ENCODE measurements at regions not wholly inside any gene's neighbourhood (a gene's known extent, or its start where the extent isn't known, plus 50 kb on each side); places are given as distances from the start of the nearest gene placed in this dataset.
A peak's percentile ranks its signal among the peaks of the same experiment; 100 is the strongest.

DNA sequence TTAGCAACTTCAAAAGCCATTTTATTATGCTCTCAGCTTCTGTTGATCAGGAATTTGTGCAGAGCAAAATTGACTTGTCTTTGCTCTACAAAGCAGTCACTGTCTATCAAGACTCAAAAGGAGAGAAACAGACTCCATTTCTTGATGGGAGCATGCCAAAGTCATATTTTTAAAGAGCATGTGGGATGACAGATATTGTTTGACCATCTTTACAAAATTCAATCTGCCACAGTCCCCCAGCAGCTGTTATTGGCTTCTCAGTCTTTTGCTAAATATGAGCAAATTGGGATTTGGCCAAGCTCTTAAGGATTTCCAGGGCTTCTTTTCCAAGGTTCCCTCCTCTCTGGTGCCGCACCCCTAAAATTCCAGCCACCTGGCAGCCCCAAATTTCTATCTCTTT, 67.9 kb downstream of the TEX51 start:
- Histone ChIP-seq H3K9me3 (no peaks in the 10 kb centered on the region), H3K36me3 (no peaks in the 10 kb centered on the region), H3K4me3 (no peak overlapping the region), H3K4me1 (peaks cover 0 to under 1% (median 0%) of the 10 kb centered on the region in 3 donors), H3K27me3 (no peaks in the 10 kb centered on the region), H3K27ac (no peak overlapping the region)
- WGBS, 2 donors (ENCODE audit: low coverage in 1 of 2), result 80% methylated on average over 1 of the region's 1 CpG; no CpG with 5 or more reads in 1 of the 2 donors
- no peak for TF ChIP-seq POLR2AphosphoS5 (IDR thresholded peaks at IDR 0.05)
- TF ChIP-seq EP300 (IDR thresholded peaks at IDR 0.05), result no peak
- TF ChIP-seq POLR2A (IDR thresholded peaks at IDR 0.05), result no peak
- TF ChIP-seq, protein P1, sequence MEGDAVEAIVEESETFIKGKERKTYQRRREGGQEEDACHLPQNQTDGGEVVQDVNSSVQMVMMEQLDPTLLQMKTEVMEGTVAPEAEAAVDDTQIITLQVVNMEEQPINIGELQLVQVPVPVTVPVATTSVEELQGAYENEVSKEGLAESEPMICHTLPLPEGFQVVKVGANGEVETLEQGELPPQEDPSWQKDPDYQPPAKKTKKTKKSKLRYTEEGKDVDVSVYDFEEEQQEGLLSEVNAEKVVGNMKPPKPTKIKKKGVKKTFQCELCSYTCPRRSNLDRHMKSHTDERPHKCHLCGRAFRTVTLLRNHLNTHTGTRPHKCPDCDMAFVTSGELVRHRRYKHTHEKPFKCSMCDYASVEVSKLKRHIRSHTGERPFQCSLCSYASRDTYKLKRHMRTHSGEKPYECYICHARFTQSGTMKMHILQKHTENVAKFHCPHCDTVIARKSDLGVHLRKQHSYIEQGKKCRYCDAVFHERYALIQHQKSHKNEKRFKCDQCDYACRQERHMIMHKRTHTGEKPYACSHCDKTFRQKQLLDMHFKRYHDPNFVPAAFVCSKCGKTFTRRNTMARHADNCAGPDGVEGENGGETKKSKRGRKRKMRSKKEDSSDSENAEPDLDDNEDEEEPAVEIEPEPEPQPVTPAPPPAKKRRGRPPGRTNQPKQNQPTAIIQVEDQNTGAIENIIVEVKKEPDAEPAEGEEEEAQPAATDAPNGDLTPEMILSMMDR (IDR thresholded peaks at IDR 0.05), result no peak
- no peak for ATAC-seq

- H3K27me3 ChIP-seq, result peaks cover 4% of the 10 kb centered on the region
- H3K4me1 ChIP-seq, result peaks cover 0 to 9% (median 0%) of the 10 kb centered on the region in 3 donors
- WGBS, 2 donors (ENCODE audit: low coverage in 1 of 2), result 60% methylated on average over 1 of the region's 3 CpGs; no CpG with 5 or more reads in 1 of the 2 donors
- no peaks in the 10 kb centered on the region for H3K9me3 ChIP-seq
- H3K27ac ChIP-seq, result peak overlapping the region in 2 of 4 donors; percentile 28 to 63
- TF ChIP-seq, protein P1 (IDR thresholded peaks at IDR 0.05), result no peak
- no peak for TF ChIP-seq POLR2AphosphoS5 (IDR thresholded peaks at IDR 0.05)
- no peak for TF ChIP-seq EP300 (IDR thresholded peaks at IDR 0.05)
- TF ChIP-seq POLR2A (IDR thresholded peaks at IDR 0.05), result no peak
- H3K4me3 ChIP-seq, result no peak overlapping the region
- peak; percentile 42 for ATAC-seq
- H3K36me3 ChIP-seq, result no peaks in the 10 kb centered on the region
Measured at GRCh38 chr2:126970583-126970982, 71.9 kb downstream of the TEX51 start.

GRCh38 chr2:126971162-126971480, 72.4 kb downstream of the TEX51 start:
- Histone ChIP-seq H3K36me3 (no peaks in the 10 kb centered on the region), H3K27ac (peak overlapping the region in 2 of 4 donors; percentile 28 to 63), H3K4me3 (peak overlapping the region in 1 of 2 donors; percentile 48), H3K27me3 (peaks cover 4% of the 10 kb centered on the region), H3K4me1 (peaks cover 0 to 9% (median 0%) of the 10 kb centered on the region in 3 donors), H3K9me3 (no peaks in the 10 kb centered on the region)
- ATAC-seq, result no peak
- 72 to 95% methylated on average over 8 to 10 of the region's 14 CpGs for WGBS, 2 donors (ENCODE audit: low coverage in 1 of 2)
- TF ChIP-seq, protein P1 (IDR thresholded peaks at IDR 0.05), result no peak
- TF ChIP-seq POLR2A (IDR thresholded peaks at IDR 0.05) (no peak), EP300 (IDR thresholded peaks at IDR 0.05) (no peak), POLR2AphosphoS5 (IDR thresholded peaks at IDR 0.05) (no peak)

DNA sequence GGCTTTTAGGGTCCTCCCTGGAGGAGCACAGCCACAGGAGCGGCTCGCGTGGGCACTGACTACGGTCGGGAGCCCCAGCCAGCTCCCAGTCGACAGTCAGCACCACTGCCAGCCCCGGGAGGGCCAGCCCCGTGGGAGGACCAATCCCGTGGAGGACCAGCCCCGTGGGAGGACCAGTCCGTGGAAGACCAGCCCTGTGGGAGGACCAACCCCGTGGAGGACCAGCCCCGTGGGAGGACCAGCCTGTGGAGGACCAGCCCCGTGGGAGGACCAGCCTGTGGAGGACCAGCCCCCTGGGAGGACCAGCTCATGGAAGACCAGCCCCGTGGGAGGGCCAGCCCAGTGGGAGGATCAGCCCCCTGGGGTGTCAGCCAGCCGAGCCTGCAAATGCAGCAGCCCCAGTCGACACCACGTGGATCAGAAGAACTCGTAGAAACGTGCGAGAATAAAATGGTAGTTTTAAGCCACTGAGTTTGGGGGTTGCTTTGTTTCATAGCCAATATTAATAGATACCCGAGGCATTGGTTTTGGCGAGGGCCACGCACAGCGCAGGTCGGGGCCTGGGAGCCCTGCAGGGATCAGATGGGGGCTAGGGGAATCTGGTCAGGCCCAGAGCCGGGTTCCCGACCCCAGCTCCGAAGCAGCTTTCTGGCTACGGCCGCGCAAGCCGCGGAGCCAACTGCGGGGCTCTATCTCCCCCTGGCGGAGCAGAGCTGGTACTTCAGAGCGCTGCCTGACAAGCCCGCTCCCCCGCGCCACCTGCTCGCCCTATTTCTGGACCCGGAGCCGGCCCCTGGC, 73.0 kb downstream of the TEX51 start:
- Histone ChIP-seq H3K36me3 (no peaks in the 10 kb centered on the region), H3K4me1 (peaks cover 0 to 9% (median 0%) of the 10 kb centered on the region in 3 donors), H3K27me3 (peaks cover 4% of the 10 kb centered on the region), H3K27ac (peak overlapping the region in 3 of 4 donors; percentile 48 to 63 (median 55)), H3K4me3 (peak overlapping the region; percentile 36 to 48), H3K9me3 (no peaks in the 10 kb centered on the region)
- no peak for TF ChIP-seq POLR2AphosphoS5 (IDR thresholded peaks at IDR 0.05)
- no peak for TF ChIP-seq POLR2A (IDR thresholded peaks at IDR 0.05)
- TF ChIP-seq, protein P1 (IDR thresholded peaks at IDR 0.05), result peak; percentile 82 to 99 (median 86)
- no peak for TF ChIP-seq EP300 (IDR thresholded peaks at IDR 0.05)
- WGBS, 2 donors (ENCODE audit: low coverage in 1 of 2), result 0 to 1% methylated on average over 8 to 14 of the region's 43 CpGs
- peak; percentile 82 for ATAC-seq

GRCh38 chr2:126972279-126972626, 73.6 kb downstream of the TEX51 start:
- H3K27ac ChIP-seq, result peak overlapping the region in 1 of 4 donors; percentile 63
- H3K4me3 ChIP-seq, result peak overlapping the region in 1 of 2 donors; percentile 48
- peaks cover 0 to 9% (median 0%) of the 10 kb centered on the region in 3 donors for H3K4me1 ChIP-seq
- no peak for ATAC-seq
- H3K27me3 ChIP-seq, result peaks cover 4% of the 10 kb centered on the region
- no peaks in the 10 kb centered on the region for H3K9me3 ChIP-seq
- TF ChIP-seq EP300 (IDR thresholded peaks at IDR 0.05), result no peak
- TF ChIP-seq, protein P1 (IDR thresholded peaks at IDR 0.05), result no peak
- no peak for TF ChIP-seq POLR2AphosphoS5 (IDR thresholded peaks at IDR 0.05)
- no peak for TF ChIP-seq POLR2A (IDR thresholded peaks at IDR 0.05)
- WGBS, 2 donors (ENCODE audit: low coverage in 1 of 2), result no CpG with 5 or more reads among the region's 10 CpGs
- H3K36me3 ChIP-seq, result no peaks in the 10 kb centered on the region
